HepG2 (cell line): ENCODE measurements at regions not wholly inside any gene's neighbourhood (a gene's known extent, or its start where the extent isn't known, plus 50 kb on each side); places are given as distances from the start of the nearest gene placed in this dataset.

Source experiments
- CREB1 ChIP-seq, 2 experiments: fragments of 450-650 bp in 1 of 2; IDR thresholded peaks; 2 replicates each; pipeline ENCODE4 v1.6.1; 2016 to 2017; ENCODE audit warnings: control low read depth in 1 of 2, mild to moderate bottlenecking in 1 of 2, missing compliant biosample characterization in 1 of 2, missing genetic modification characterization in 1 of 2
- EHMT2 ChIP-seq: fragments of 200-600 bp; sonication (generic); IDR thresholded peaks from 2 replicates; pipeline ENCODE4 v1.7.0; 2017; ENCODE audit warnings: antibody characterized with exemption, low read depth, low read length, borderline replicate concordance
- HES4 ChIP-seq: sonication (generic); formaldehyde crosslinking; IDR thresholded peaks from 2 replicates; pipeline ENCODE4 v1.9.0; 2021; ENCODE audit warnings: mild to moderate bottlenecking, missing genetic modification reagents, borderline replicate concordance
- IRF9 ChIP-seq: sonication (generic); formaldehyde crosslinking; IDR thresholded peaks from 2 replicates; pipeline ENCODE4 v1.8.0; 2022; ENCODE audit warnings: missing genetic modification reagents, mild to moderate bottlenecking, borderline replicate concordance
- JUN ChIP-seq: sonication (generic); formaldehyde crosslinking; IDR thresholded peaks from 2 replicates; pipeline ENCODE4 v1.4.0; 2020; ENCODE audit warnings: mild to moderate bottlenecking, missing genetic modification reagents
- KLF15 ChIP-seq: sonication (generic); formaldehyde crosslinking; IDR thresholded peaks from 2 replicates; pipeline ENCODE4 v1.8.1; 2023; ENCODE audit warnings: borderline replicate concordance, mild to moderate bottlenecking, inconsistent platforms, missing genetic modification reagents, mixed read lengths
- MATR3 ChIP-seq: sonication (generic); formaldehyde crosslinking; IDR thresholded peaks from 2 replicates; pipeline ENCODE4 v1.4.0; 2020; ENCODE audit warnings: missing genetic modification reagents
- MLX ChIP-seq: IDR thresholded peaks from 2 replicates; pipeline ENCODE4 v1.6.1; 2016
- NAIF1 ChIP-seq: sonication (generic); formaldehyde crosslinking; IDR thresholded peaks from 2 replicates; pipeline ENCODE4 v1.5.0; 2020; ENCODE audit warnings: mild to moderate bottlenecking, missing genetic modification reagents, borderline replicate concordance
- NFIC ChIP-seq: IDR thresholded peaks from 2 replicates; pipeline ENCODE4 v1.6.1; 2012; ENCODE audit warnings: mild to moderate bottlenecking, low read length, inconsistent platforms
- PHF21A ChIP-seq: sonication (generic); formaldehyde crosslinking; IDR thresholded peaks from 2 replicates; pipeline ENCODE4 v1.5.0; 2020; ENCODE audit warnings: mild to moderate bottlenecking, missing genetic modification reagents
- RAD21 ChIP-seq: fragments of 450-650 bp; formaldehyde crosslinking; IDR thresholded peaks from 2 replicates; pipeline ENCODE4 v1.5.0; 2020; ENCODE audit warnings: mild to moderate bottlenecking
- SP4 ChIP-seq: sonication (generic); formaldehyde crosslinking; IDR thresholded peaks from 2 replicates; pipeline ENCODE4 v1.8.1; 2023; ENCODE audit warnings: mild to moderate bottlenecking, missing genetic modification reagents
- TOE1 ChIP-seq: sonication (generic); formaldehyde crosslinking; IDR thresholded peaks from 2 replicates; pipeline ENCODE4 v1.4.0; 2020; ENCODE audit warnings: mild to moderate bottlenecking, missing genetic modification reagents
- ZBTB1 ChIP-seq: sonication (generic); formaldehyde crosslinking; IDR thresholded peaks from 2 replicates; pipeline ENCODE4 v1.4.0; 2020; ENCODE audit warnings: missing genetic modification reagents, borderline replicate concordance
- ZNF354B ChIP-seq: sonication (generic); formaldehyde crosslinking; IDR thresholded peaks from 2 replicates; pipeline ENCODE4 v1.8.0; 2022; ENCODE audit warnings: mild to moderate bottlenecking, missing genetic modification reagents
- ZNF382 ChIP-seq: sonication (generic); formaldehyde crosslinking; IDR thresholded peaks from 2 replicates; pipeline ENCODE4 v1.5.0; 2020; ENCODE audit warnings: missing genetic modification reagents, mild to moderate bottlenecking, borderline replicate concordance
- ZNF512 ChIP-seq: sonication (generic); formaldehyde crosslinking; IDR thresholded peaks from 2 replicates; pipeline ENCODE4 v1.4.0; 2020; ENCODE audit warnings: mild to moderate bottlenecking, missing genetic modification reagents
- ZNF644 ChIP-seq: IDR thresholded peaks from 2 replicates; pipeline ENCODE4 v1.6.1; 2016; ENCODE audit warnings: low read depth
- ZNF691 ChIP-seq: sonication (generic); formaldehyde crosslinking; IDR thresholded peaks from 2 replicates; pipeline ENCODE4 v1.4.0; 2020; ENCODE audit warnings: missing genetic modification reagents, low read depth, mild to moderate bottlenecking, borderline replicate concordance
- ZNF747 ChIP-seq: sonication (generic); formaldehyde crosslinking; IDR thresholded peaks from 2 replicates; pipeline ENCODE4 v1.8.1; 2023; ENCODE audit warnings: missing genetic modification reagents, mild to moderate bottlenecking, borderline replicate concordance
- ZNF841 ChIP-seq: sonication (generic); formaldehyde crosslinking; IDR thresholded peaks from 2 replicates; pipeline ENCODE4 v1.8.1; 2023; ENCODE audit warnings: missing genetic modification reagents, borderline replicate concordance
- ZNF878 ChIP-seq: sonication (generic); formaldehyde crosslinking; IDR thresholded peaks from 2 replicates; pipeline ENCODE4 v1.8.1; 2023; ENCODE audit warnings: mild to moderate bottlenecking, missing genetic modification reagents, moderate library complexity
- ZNF883 ChIP-seq: sonication (generic); formaldehyde crosslinking; IDR thresholded peaks from 2 replicates; pipeline ENCODE4 v1.5.1; 2020; ENCODE audit warnings: mild to moderate bottlenecking, missing genetic modification reagents; ENCODE audit errors: not compliant biosample characterization
- ZSCAN5A ChIP-seq: sonication (generic); formaldehyde crosslinking; IDR thresholded peaks from 2 replicates; pipeline ENCODE4 v1.8.0; 2022; ENCODE audit warnings: mild to moderate bottlenecking, missing genetic modification reagents, borderline replicate concordance

- TF ChIP-seq ZSCAN5A (CRISPR knock-in tag) (no peak), IRF9 (CRISPR knock-in tag) (no peak), ZNF644 (CRISPR knock-in tag) (0 out of 2 replicates have a peak, but pooled peaks have one; percentile 34), PHF21A (no peak), ZNF512 (CRISPR knock-in tag) (no peak), ZNF382 (no peak), JUN (CRISPR knock-in tag) (no peak), ZNF878 (no peak), HES4 (CRISPR knock-in tag) (no peak), ZNF747 (CRISPR knock-in tag) (no peak), ZNF841 (CRISPR knock-in tag) (no peak), CREB1 (IDR thresholded peaks at IDR 0.05) (no peak), CREB1 (CRISPR knock-in tag; IDR thresholded peaks at IDR 0.05) (0 out of 2 replicates have a peak, but pooled peaks have one; percentile 32), ZBTB1 (CRISPR knock-in tag) (no peak), KLF15 (CRISPR knock-in tag) (no peak), ZNF354B (no peak), EHMT2 (0 out of 2 replicates have a peak, but pooled peaks have one; percentile 21), RAD21 (CRISPR knock-in tag) (no peak), ZNF883 (CRISPR knock-in tag) (no peak), MLX (CRISPR knock-in tag) (peak; percentile 62; the same call in 1 of the 2 replicates), SP4 (no peak), TOE1 (CRISPR knock-in tag) (no peak), ZNF691 (no peak), NFIC (peak; percentile 71; the same call in 1 of the 2 replicates), NAIF1 (CRISPR knock-in tag) (no peak), MATR3 (no peak)
These were observed 371.7 kb downstream of the TENT5A start (continued) for GRCh38 chr6:81380718-81381338.
